GM13976 (cell line): ENCODE measurements at regions not wholly inside any gene's neighbourhood (a gene's known extent, or its start where the extent isn't known, plus 50 kb on each side); places are given as distances from the start of the nearest gene placed in this dataset.

Source experiments
- DNase-seq: peaks from one replicate; pipeline ENCODE4 v3.0.0; 2012; ENCODE audit warnings: low spot score
- CTCF ChIP-seq: IDR thresholded peaks from 2 replicates; pipeline ENCODE4 v1.5.1; 2012; ENCODE audit warnings: borderline replicate concordance, mild to moderate bottlenecking; ENCODE audit not compliant: insufficient read depth; ENCODE audit errors: extremely low read depth, missing control alignments, control extremely low read depth
- in situ Hi-C: fragments of 300-500 bp; cut with MboI; formaldehyde crosslinking; loops from one replicate; pipeline ENCODE4 v1.12.0; 2022; ENCODE audit warnings: low sequenced_read_pairs, mixed read lengths, inconsistent platforms; ENCODE audit not compliant: unreplicated experiment

GRCh38 chr4:83875437-83875836 lies 339.5 kb downstream of the GPAT3 start:
- in situ Hi-C loops, result no loop called here
- no peak for DNase-seq
- no peak for TF ChIP-seq CTCF

- no peak for DNase-seq
- in situ Hi-C loops, result no loop called here
- TF ChIP-seq CTCF, result no peak
Measured at GRCh38 chr4:83873996-83874395, 338.1 kb downstream of the GPAT3 start.

- no peak for TF ChIP-seq CTCF
- in situ Hi-C loops, result no loop called here
- no peak for DNase-seq
Measured at GRCh38 chr4:83870328-83870950, 334.5 kb downstream of the GPAT3 start.

GRCh38 chr4:83866834-83867621 lies 331.1 kb downstream of the GPAT3 start:
- DNase-seq, result no peak
- in situ Hi-C loops, result no loop called here
- TF ChIP-seq CTCF, result no peak

GRCh38 chr4:83865417-83866150 lies 329.7 kb downstream of the GPAT3 start:
- no peak for TF ChIP-seq CTCF
- in situ Hi-C loops, result no loop called here
- DNase-seq, result no peak

- no peak for DNase-seq
- no peak for TF ChIP-seq CTCF
- in situ Hi-C loops, result no loop called here
Measured at GRCh38 chr4:83864097-83864817, 328.3 kb downstream of the GPAT3 start.
